ENCODE measurements at regions not wholly inside any gene's neighbourhood (a gene's known extent, or its start where the extent isn't known, plus 50 kb on each side); places are given as distances from the start of the nearest gene placed in this dataset.
A peak's percentile ranks its signal among the peaks of the same experiment; 100 is the strongest.

DNA sequence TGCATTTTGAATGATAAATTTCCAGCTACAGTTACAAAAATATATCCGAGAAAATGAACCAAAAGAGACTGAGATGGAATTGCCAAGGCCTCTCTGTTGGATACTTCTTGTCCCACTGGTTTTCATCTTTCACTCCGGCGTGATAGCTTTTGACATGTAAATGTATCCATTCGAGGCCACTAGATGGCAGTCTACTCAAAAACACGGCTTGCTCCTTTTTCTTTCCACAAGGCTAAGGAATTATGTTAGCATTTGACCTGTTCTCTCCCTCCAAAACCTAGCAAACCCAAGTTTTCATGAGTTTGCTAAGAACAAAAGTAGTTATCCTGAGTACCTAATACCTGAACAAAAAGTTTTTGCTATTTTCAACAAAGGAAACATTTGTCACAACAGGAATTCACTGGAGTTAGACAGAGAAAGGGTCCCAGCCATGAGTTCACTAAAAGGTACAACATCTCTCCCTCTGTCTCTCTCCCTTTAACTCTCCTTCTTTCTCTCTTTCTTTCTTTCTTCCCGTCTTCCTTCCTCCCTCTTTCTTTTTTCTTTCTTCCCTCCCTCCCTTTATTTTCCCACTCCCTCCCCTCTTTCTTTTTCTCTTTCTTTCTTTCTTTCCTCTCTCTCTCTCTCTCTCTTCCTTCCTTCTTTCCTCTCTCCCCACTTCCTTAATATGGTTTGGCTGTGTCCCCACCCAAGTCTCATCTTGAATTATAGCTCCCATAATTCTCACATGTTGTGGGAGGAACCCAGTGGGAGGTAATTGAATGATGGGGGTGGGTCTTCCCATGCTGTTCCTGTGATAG lies 207.9 kb upstream of the MYO3A start:
- Mint-ChIP-seq H3K36me3 (ENCODE audit: insufficient read depth, unreplicated experiment) (no peaks in the 10 kb centered on the region), H3K4me3 (ENCODE audit: unreplicated experiment) (no peak overlapping the region), H3K4me1 (ENCODE audit: insufficient read depth, unreplicated experiment) (no peaks in the 10 kb centered on the region), H3K27ac (ENCODE audit: low read depth, unreplicated experiment) (no peak overlapping the region), H3K27me3 (ENCODE audit: insufficient read depth, unreplicated experiment) (peaks cover 55% of the 10 kb centered on the region), H3K9me3 (ENCODE audit: unreplicated experiment) (peaks cover 11% of the 10 kb centered on the region)
- ChIA-PET POLR2A (no interaction called here), CTCF (interaction anchor here (0.5 to 1.0 kb wide), 9 partner anchors 18 to 989 kb away, joined by 3 to 4 read pairs (median 3); no protein-coding TSS in a partner anchor)
- TF ChIP-seq, protein P1, sequence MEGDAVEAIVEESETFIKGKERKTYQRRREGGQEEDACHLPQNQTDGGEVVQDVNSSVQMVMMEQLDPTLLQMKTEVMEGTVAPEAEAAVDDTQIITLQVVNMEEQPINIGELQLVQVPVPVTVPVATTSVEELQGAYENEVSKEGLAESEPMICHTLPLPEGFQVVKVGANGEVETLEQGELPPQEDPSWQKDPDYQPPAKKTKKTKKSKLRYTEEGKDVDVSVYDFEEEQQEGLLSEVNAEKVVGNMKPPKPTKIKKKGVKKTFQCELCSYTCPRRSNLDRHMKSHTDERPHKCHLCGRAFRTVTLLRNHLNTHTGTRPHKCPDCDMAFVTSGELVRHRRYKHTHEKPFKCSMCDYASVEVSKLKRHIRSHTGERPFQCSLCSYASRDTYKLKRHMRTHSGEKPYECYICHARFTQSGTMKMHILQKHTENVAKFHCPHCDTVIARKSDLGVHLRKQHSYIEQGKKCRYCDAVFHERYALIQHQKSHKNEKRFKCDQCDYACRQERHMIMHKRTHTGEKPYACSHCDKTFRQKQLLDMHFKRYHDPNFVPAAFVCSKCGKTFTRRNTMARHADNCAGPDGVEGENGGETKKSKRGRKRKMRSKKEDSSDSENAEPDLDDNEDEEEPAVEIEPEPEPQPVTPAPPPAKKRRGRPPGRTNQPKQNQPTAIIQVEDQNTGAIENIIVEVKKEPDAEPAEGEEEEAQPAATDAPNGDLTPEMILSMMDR (IDR thresholded peaks at IDR 0.05; ENCODE audit: unreplicated experiment) = peak; percentile 55
- BruUV-seq (replicated peaks) = no TSS peak
- intact Hi-C loops (cut with micrococcal nuclease) = loop anchor here (1.0 to 10.0 kb wide), 2 partner anchors 543 to 829 kb away; no protein-coding TSS in a partner anchor
- DNase-seq (ENCODE audit: unreplicated experiment) = peak; percentile 66

DNA sequence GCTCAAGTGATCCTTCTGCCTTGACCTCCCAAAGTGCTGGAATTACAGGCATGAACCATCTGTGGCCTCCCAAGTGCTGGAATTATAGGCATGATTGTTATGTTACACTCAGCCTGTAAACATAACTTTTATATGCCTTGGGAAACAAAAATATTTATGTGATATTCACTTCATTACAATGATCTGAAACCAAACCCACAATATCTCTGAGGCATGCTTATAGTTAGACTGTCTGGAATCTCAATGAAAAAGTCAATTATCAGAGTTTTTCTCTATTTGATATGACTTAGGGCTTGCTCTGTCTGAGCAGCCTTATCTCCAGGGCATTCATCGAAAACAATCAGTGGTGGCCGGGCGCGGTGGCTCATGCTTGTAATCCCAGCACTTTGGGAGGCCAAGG lies 195.3 kb upstream of the MYO3A start:
- Mint-ChIP-seq H3K4me3 (ENCODE audit: unreplicated experiment) (no peak overlapping the region), H3K27ac (ENCODE audit: low read depth, unreplicated experiment) (no peak overlapping the region), H3K36me3 (ENCODE audit: insufficient read depth, unreplicated experiment) (no peaks in the 10 kb centered on the region), H3K9me3 (ENCODE audit: unreplicated experiment) (no peaks in the 10 kb centered on the region), H3K27me3 (ENCODE audit: insufficient read depth, unreplicated experiment) (peaks cover 76% of the 10 kb centered on the region), H3K4me1 (ENCODE audit: insufficient read depth, unreplicated experiment) (no peaks in the 10 kb centered on the region)
- no TSS peak for BruUV-seq (replicated peaks)
- POLR2A ChIA-PET = no interaction called here
- CTCF ChIA-PET = no interaction called here
- no peak for DNase-seq (ENCODE audit: unreplicated experiment)
- intact Hi-C loops (cut with micrococcal nuclease) = no loop called here
- TF ChIP-seq, protein P1 (IDR thresholded peaks at IDR 0.05; ENCODE audit: unreplicated experiment) = no peak

DNA sequence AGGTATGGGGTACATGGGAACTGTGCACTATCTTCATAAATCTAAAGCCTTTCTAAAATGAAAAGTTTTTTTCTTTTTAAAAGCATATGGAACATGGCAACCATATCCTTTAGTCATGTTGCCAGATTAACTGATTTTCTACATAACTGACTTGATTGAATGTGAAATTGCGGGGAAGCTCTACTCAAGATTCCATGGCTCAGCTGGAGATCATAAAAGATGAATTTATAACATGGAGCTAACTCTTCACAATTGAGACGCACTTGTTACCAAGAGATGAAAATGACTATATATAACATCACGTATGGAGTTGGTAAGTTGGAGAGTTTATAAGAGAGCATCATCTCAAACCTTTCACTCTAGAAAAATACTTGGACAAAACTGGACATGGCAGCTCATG lies 190.2 kb upstream of the MYO3A start:
- CTCF ChIA-PET = interaction anchor here (0.5 kb wide), 1 partner anchor 17 kb away, joined by 3 read pairs; no protein-coding TSS in a partner anchor
- TF ChIP-seq, protein P1 (IDR thresholded peaks at IDR 0.05; ENCODE audit: unreplicated experiment) = no peak
- no TSS peak for BruUV-seq (replicated peaks)
- Mint-ChIP-seq H3K36me3 (ENCODE audit: insufficient read depth, unreplicated experiment) (no peaks in the 10 kb centered on the region), H3K9me3 (ENCODE audit: unreplicated experiment) (no peaks in the 10 kb centered on the region), H3K4me1 (ENCODE audit: insufficient read depth, unreplicated experiment) (no peaks in the 10 kb centered on the region), H3K27ac (ENCODE audit: low read depth, unreplicated experiment) (no peak overlapping the region), H3K4me3 (ENCODE audit: unreplicated experiment) (no peak overlapping the region), H3K27me3 (ENCODE audit: insufficient read depth, unreplicated experiment) (peaks cover 73% of the 10 kb centered on the region)
- intact Hi-C loops (cut with micrococcal nuclease) = no loop called here
- POLR2A ChIA-PET = no interaction called here
- no peak for DNase-seq (ENCODE audit: unreplicated experiment)

DNA sequence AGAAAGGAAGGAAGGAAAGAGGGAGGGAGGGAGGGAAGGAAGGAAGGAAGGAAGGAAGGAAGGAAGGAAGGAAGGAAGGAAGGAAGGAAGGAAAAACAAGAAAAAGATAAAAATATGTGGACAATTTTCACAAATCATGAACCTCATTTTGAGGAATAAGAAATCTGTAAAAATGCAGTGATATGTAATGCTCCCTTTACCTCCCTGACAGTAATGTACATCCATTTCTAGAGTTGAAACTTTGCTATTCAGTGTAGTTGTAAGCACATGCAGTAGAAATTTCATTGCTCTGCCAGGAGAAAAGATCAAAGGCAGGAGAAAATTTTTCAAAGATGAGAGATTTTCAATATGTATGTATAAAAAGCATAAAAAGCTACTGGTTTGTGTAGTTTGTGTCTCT lies 189.5 kb upstream of the MYO3A start:
- BruUV-seq (replicated peaks) = no TSS peak
- intact Hi-C loops (cut with micrococcal nuclease) = no loop called here
- no peaks in the 10 kb centered on the region for H3K36me3 Mint-ChIP-seq (ENCODE audit: insufficient read depth, unreplicated experiment)
- ChIA-PET CTCF (no interaction called here), POLR2A (no interaction called here)
- DNase-seq (ENCODE audit: unreplicated experiment) = no peak
- H3K4me1 Mint-ChIP-seq (ENCODE audit: insufficient read depth, unreplicated experiment) = no peaks in the 10 kb centered on the region
- H3K4me3 Mint-ChIP-seq (ENCODE audit: unreplicated experiment) = no peak overlapping the region
- no peaks in the 10 kb centered on the region for H3K9me3 Mint-ChIP-seq (ENCODE audit: unreplicated experiment)
- H3K27me3 Mint-ChIP-seq (ENCODE audit: insufficient read depth, unreplicated experiment) = peaks cover 70% of the 10 kb centered on the region
- H3K27ac Mint-ChIP-seq (ENCODE audit: low read depth, unreplicated experiment) = no peak overlapping the region
- TF ChIP-seq, protein P1 (IDR thresholded peaks at IDR 0.05; ENCODE audit: unreplicated experiment) = no peak
